PC-3 (cell line): ENCODE measurements at regions not wholly inside any gene's neighbourhood (a gene's known extent, or its start where the extent isn't known, plus 50 kb on each side); places are given as distances from the start of the nearest gene placed in this dataset.

Experiments
- ATAC-seq: fragments of 200-7000 bp; cut with Tn5 transposase; 2 replicates; pipeline ENCODE4 v1.9.1; 2020; ENCODE audit warnings: mild to moderate bottlenecking, moderate library complexity
- BruUV-seq: library from RNA; stranded (reverse); fragments of 400-500 nt; replicated peaks from 2 replicates; lab custom pipeline; 2021; lab: Mats Ljungman, UMichigan
- CTCF ChIA-PET: fragments of 300-600 bp; sonication (Branson Sonifier 250); formaldehyde crosslinking; loops from one replicate; lab custom pipeline; 2022; ENCODE audit warnings: antibody characterized with exemption; lab: Charles Lee
- POLR2A ChIA-PET: fragments of 300-600 bp; sonication (Branson Sonifier 250); formaldehyde crosslinking; loops from one replicate; lab custom pipeline; 2022; ENCODE audit warnings: antibody characterized with exemption; ENCODE audit not compliant: unreplicated experiment; lab: Charles Lee
- DNase-seq: peaks from one replicate; pipeline ENCODE4 v3.0.0-alpha.2; 2015
- H2AFZ ChIP-seq: fragments of 300-600 bp; sonication (generic); 2 replicates; pipeline ENCODE4 v1.6.0; 2016; ENCODE audit warnings: antibody characterized with exemption, low read length
- H3F3A ChIP-seq: fragments of 300-600 bp; sonication (generic); one replicate; pipeline ENCODE4 v1.6.0; 2017; ENCODE audit warnings: antibody characterized with exemption, low read length, control low read depth, mild to moderate bottlenecking; ENCODE audit not compliant: unreplicated experiment
- H3K27ac ChIP-seq: fragments of 300-600 bp; sonication (generic); 2 replicates; pipeline ENCODE4 v1.5.1; 2016; ENCODE audit warnings: mild to moderate bottlenecking, low read length
- H3K27me3 ChIP-seq: fragments of 300-600 bp; sonication (generic); 2 replicates; pipeline ENCODE4 v1.6.1; 2016; ENCODE audit warnings: low read length, mixed read lengths
- H3K36me3 ChIP-seq: fragments of 300-600 bp; sonication (generic); 2 replicates; pipeline ENCODE4 v1.6.1; 2016; ENCODE audit warnings: low read depth, mixed run types, low read length, mixed read lengths
- H3K4me1 ChIP-seq: fragments of 300-600 bp; sonication (generic); 2 replicates; pipeline ENCODE4 v1.5.1; 2016; ENCODE audit warnings: low read length; ENCODE audit not compliant: insufficient read depth
- H3K4me2 ChIP-seq: fragments of 300-600 bp; sonication (generic); 2 replicates; pipeline ENCODE4 v1.6.0; 2016; ENCODE audit warnings: low read length
- H3K4me3 ChIP-seq: fragments of 300-600 bp; sonication (generic); 2 replicates; pipeline ENCODE4 v1.5.1; 2016; ENCODE audit warnings: mild to moderate bottlenecking, low read length, mixed read lengths
- H3K79me2 ChIP-seq: fragments of 300-600 bp; sonication (generic); 2 replicates; pipeline ENCODE4 v1.6.1; 2017; ENCODE audit warnings: low read length, mixed read lengths
- H3K9ac ChIP-seq: fragments of 300-600 bp; sonication (generic); 2 replicates; pipeline ENCODE4 v1.6.0; 2016; ENCODE audit warnings: mild to moderate bottlenecking, low read length
- H3K9me2 ChIP-seq: fragments of 300-600 bp; sonication (generic); replicated peaks from 2 replicates; pipeline ENCODE4 v1.6.1; 2016; ENCODE audit warnings: mixed run types, low read length, mixed read lengths
- H3K9me3 ChIP-seq: fragments of 300-600 bp; sonication (generic); 2 replicates; pipeline ENCODE4 v1.6.1; 2016; ENCODE audit warnings: low read length, mixed read lengths
- H4K20me1 ChIP-seq: fragments of 300-600 bp; sonication (generic); 2 replicates; pipeline ENCODE4 v1.6.1; 2016; ENCODE audit warnings: low read length, mixed read lengths
- CTCF ChIP-seq: fragments of 300-600 bp; sonication (generic); conservative IDR thresholded peaks from 2 replicates; pipeline ENCODE4 v1.5.1; 2017; ENCODE audit warnings: antibody characterized with exemption, low read depth, mild to moderate bottlenecking, low read length
- EZH2 ChIP-seq: fragments of 300-600 bp; sonication (generic); IDR thresholded peaks from one replicate; pipeline ENCODE4 v1.6.1; 2017; ENCODE audit warnings: antibody characterized with exemption, mild to moderate bottlenecking, low read length; ENCODE audit not compliant: unreplicated experiment
- EZH2phosphoT487 ChIP-seq: fragments of 300-600 bp; sonication (generic); IDR thresholded peaks from 2 replicates; pipeline ENCODE4 v1.6.1; 2018; ENCODE audit warnings: mild to moderate bottlenecking, antibody characterized with exemption, low read length, borderline replicate concordance
- intact Hi-C: fragments of 100-400 bp; cut with micrococcal nuclease; formaldehyde crosslinking; loops from 2 replicates; pipeline ENCODE4 v1.9.0; 2023

GRCh38 chr16:8179615-8180014 lies 410.7 kb downstream of the TMEM114 start:
- intact Hi-C loops: no loop called here
- no peaks in the 10 kb centered on the region for H3F3A ChIP-seq
- ATAC-seq (no peak), DNase-seq (no peak)
- no peak for TF ChIP-seq EZH2
- TF ChIP-seq CTCF: no peak
- no peak for TF ChIP-seq EZH2phosphoT487
- ChIA-PET CTCF (no interaction called here), POLR2A (no interaction called here)
- H3K9ac ChIP-seq: no peak overlapping the region
- no peak overlapping the region for H2AFZ ChIP-seq
- H3K4me1 ChIP-seq: no peaks in the 10 kb centered on the region
- no peak overlapping the region for H3K4me2 ChIP-seq
- no peaks in the 10 kb centered on the region for H4K20me1 ChIP-seq
- H3K9me3 ChIP-seq: no peaks in the 10 kb centered on the region
- no peaks in the 10 kb centered on the region for H3K9me2 ChIP-seq
- no peak overlapping the region for H3K4me3 ChIP-seq
- H3K27ac ChIP-seq: no peak overlapping the region
- H3K36me3 ChIP-seq: no peaks in the 10 kb centered on the region
- H3K79me2 ChIP-seq: no peaks in the 10 kb centered on the region
- no TSS peak for BruUV-seq
- no peaks in the 10 kb centered on the region for H3K27me3 ChIP-seq

- H3K9me3 ChIP-seq: no peaks in the 10 kb centered on the region
- H3K4me2 ChIP-seq: no peak overlapping the region
- no peak overlapping the region for H3K27ac ChIP-seq
- no peak overlapping the region for H3K4me3 ChIP-seq
- no TSS peak for BruUV-seq
- no peaks in the 10 kb centered on the region for H4K20me1 ChIP-seq
- ChIA-PET CTCF (no interaction called here), POLR2A (no interaction called here)
- H3K4me1 ChIP-seq: no peaks in the 10 kb centered on the region
- intact Hi-C loops: no loop called here
- ATAC-seq (no peak), DNase-seq (no peak)
- no peak for TF ChIP-seq EZH2
- no peak for TF ChIP-seq EZH2phosphoT487
- TF ChIP-seq CTCF: no peak
- no peaks in the 10 kb centered on the region for H3F3A ChIP-seq
- H3K79me2 ChIP-seq: no peaks in the 10 kb centered on the region
- no peaks in the 10 kb centered on the region for H3K36me3 ChIP-seq
- no peak overlapping the region for H3K9ac ChIP-seq
- H2AFZ ChIP-seq: no peak overlapping the region
- H3K9me2 ChIP-seq: no peaks in the 10 kb centered on the region
- no peaks in the 10 kb centered on the region for H3K27me3 ChIP-seq
Observed at GRCh38 chr16:8178271-8178670, 412.0 kb downstream of the TMEM114 start.

- Histone ChIP-seq H3K4me3 (no peak overlapping the region), H3F3A (no peaks in the 10 kb centered on the region), H3K4me1 (no peaks in the 10 kb centered on the region), H3K79me2 (no peaks in the 10 kb centered on the region), H3K9me3 (no peaks in the 10 kb centered on the region), H3K27me3 (no peaks in the 10 kb centered on the region), H3K4me2 (no peak overlapping the region), H4K20me1 (no peaks in the 10 kb centered on the region), H3K9ac (no peak overlapping the region), H3K27ac (no peak overlapping the region), H2AFZ (no peak overlapping the region), H3K36me3 (no peaks in the 10 kb centered on the region), H3K9me2 (no peaks in the 10 kb centered on the region)
- intact Hi-C loops: no loop called here
- DNase-seq (no peak), ATAC-seq (no peak)
- POLR2A ChIA-PET: no interaction called here
- CTCF ChIA-PET: no interaction called here
- no peak for TF ChIP-seq EZH2
- no peak for TF ChIP-seq CTCF
- TF ChIP-seq EZH2phosphoT487: no peak
- no TSS peak for BruUV-seq
Observed at GRCh38 chr16:8175411-8175810, 414.9 kb downstream of the TMEM114 start.
